ENCODE measurements at regions not wholly inside any gene's neighbourhood (a gene's known extent, or its start where the extent isn't known, plus 50 kb on each side); places are given as distances from the start of the nearest gene placed in this dataset.

DNA sequence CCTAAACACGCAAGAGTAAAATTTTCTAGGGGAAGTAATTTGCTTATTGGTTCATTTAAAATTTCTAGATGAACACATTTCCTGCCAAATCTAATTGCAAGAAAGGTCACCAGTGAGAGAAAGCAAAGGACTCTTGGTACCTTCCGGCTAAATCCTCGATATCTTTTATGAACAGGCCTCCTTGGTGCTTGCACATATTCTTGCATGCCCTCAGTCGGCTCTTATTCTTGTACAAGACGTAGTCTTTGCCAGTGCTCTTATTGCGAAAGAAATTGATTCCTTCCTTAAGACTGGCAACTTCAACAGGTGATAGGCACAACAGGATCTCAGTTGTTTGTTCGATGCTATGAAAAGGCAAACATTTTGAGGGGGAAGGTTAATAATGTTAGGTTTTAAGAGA is 141.7 kb upstream of the CARMIL1 start:
- TF ChIP-seq FOXM1 (IDR thresholded peaks at IDR 0.05; ENCODE audit: low read depth, low read length), result no peak
- no peak for TF ChIP-seq SPI1 (IDR thresholded peaks at IDR 0.05; ENCODE audit: borderline replicate concordance, insufficient read depth, low read depth, low read length)
- TF ChIP-seq RAD51 (IDR thresholded peaks at IDR 0.05), result no peak
- no peak for TF ChIP-seq EP300 (IDR thresholded peaks at IDR 0.05; ENCODE audit: borderline replicate concordance in 1 of 2, control insufficient read depth in 1 of 2, low read depth in 2 of 2, low read length in 2 of 2)
- TF ChIP-seq KAT2A (conservative IDR thresholded peaks at IDR 0.05; ENCODE audit: control insufficient read depth, low read depth, low read length), result no peak
- TF ChIP-seq CHD1 (IDR thresholded peaks at IDR 0.05; ENCODE audit: low read depth, low read length), result no peak
- TF ChIP-seq, protein P1, sequence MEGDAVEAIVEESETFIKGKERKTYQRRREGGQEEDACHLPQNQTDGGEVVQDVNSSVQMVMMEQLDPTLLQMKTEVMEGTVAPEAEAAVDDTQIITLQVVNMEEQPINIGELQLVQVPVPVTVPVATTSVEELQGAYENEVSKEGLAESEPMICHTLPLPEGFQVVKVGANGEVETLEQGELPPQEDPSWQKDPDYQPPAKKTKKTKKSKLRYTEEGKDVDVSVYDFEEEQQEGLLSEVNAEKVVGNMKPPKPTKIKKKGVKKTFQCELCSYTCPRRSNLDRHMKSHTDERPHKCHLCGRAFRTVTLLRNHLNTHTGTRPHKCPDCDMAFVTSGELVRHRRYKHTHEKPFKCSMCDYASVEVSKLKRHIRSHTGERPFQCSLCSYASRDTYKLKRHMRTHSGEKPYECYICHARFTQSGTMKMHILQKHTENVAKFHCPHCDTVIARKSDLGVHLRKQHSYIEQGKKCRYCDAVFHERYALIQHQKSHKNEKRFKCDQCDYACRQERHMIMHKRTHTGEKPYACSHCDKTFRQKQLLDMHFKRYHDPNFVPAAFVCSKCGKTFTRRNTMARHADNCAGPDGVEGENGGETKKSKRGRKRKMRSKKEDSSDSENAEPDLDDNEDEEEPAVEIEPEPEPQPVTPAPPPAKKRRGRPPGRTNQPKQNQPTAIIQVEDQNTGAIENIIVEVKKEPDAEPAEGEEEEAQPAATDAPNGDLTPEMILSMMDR (IDR thresholded peaks at IDR 0.05 in 2 of 3, conservative IDR thresholded peaks at IDR 0.05 in 1 of 3; ENCODE audit: control insufficient read depth in 2 of 3, extremely low read depth in 1 of 3, insufficient read depth in 1 of 3, low read depth in 3 of 3, low read length in 3 of 3), result no peak
- no peak for TF ChIP-seq POLR2A (IDR thresholded peaks at IDR 0.05; ENCODE audit: low read depth, low read length)
- TF ChIP-seq HCFC1 (IDR thresholded peaks at IDR 0.05; ENCODE audit: low read length), result no peak
- no peak for TF ChIP-seq MXI1 (IDR thresholded peaks at IDR 0.05; ENCODE audit: low read depth, low read length)
- no peak for TF ChIP-seq TAF1 (IDR thresholded peaks at IDR 0.05; ENCODE audit: borderline replicate concordance, low read depth, low read length)
- TF ChIP-seq, protein P2, sequence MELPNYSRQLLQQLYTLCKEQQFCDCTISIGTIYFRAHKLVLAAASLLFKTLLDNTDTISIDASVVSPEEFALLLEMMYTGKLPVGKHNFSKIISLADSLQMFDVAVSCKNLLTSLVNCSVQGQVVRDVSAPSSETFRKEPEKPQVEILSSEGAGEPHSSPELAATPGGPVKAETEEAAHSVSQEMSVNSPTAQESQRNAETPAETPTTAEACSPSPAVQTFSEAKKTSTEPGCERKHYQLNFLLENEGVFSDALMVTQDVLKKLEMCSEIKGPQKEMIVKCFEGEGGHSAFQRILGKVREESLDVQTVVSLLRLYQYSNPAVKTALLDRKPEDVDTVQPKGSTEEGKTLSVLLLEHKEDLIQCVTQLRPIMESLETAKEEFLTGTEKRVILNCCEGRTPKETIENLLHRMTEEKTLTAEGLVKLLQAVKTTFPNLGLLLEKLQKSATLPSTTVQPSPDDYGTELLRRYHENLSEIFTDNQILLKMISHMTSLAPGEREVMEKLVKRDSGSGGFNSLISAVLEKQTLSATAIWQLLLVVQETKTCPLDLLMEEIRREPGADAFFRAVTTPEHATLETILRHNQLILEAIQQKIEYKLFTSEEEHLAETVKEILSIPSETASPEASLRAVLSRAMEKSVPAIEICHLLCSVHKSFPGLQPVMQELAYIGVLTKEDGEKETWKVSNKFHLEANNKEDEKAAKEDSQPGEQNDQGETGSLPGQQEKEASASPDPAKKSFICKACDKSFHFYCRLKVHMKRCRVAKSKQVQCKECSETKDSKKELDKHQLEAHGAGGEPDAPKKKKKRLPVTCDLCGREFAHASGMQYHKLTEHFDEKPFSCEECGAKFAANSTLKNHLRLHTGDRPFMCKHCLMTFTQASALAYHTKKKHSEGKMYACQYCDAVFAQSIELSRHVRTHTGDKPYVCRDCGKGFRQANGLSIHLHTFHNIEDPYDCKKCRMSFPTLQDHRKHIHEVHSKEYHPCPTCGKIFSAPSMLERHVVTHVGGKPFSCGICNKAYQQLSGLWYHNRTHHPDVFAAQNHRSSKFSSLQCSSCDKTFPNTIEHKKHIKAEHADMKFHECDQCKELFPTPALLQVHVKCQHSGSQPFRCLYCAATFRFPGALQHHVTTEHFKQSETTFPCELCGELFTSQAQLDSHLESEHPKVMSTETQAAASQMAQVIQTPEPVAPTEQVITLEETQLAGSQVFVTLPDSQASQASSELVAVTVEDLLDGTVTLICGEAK (IDR thresholded peaks at IDR 0.05; ENCODE audit: borderline replicate concordance), result no peak
- no peak for TF ChIP-seq CREB1 (IDR thresholded peaks at IDR 0.05; ENCODE audit: low read depth)

Data from GM12878 (cell line).